ENCODE measurements at regions not wholly inside any gene's neighbourhood (a gene's known extent, or its start where the extent isn't known, plus 50 kb on each side); places are given as distances from the start of the nearest gene placed in this dataset.
"Not testable (repeated sequence)": the region's sequence is repeated elsewhere in the genome, so short reads cannot be mapped to it uniquely, and the experiment has no call there.

DNA sequence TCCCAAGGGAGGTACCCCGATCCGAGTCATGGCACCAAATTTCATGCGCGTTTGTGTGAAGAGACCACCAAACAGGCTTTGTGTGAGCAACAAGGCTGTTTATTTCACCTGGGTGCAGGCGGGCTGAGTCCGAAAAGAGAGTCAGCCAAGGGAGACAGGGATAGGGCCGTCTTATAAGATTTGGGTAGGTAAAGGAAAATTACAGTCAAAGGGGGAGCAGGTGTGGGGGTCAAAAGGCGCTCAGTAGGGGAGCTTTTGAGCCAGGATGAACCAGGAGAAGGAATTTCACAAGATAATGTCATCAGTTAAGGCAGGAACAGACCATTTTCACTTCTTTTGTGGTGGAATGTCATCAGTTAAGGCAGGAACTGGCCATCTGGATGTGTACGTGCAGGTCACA lies 1104.1 kb downstream of the OLFM4 start:
- DNase-seq (ENCODE audit: low read depth, low spot score); H3K9me3 ChIP-seq (replicated peaks; ENCODE audit: control insufficient read depth, insufficient read depth, low read length); H3K27me3 ChIP-seq (ENCODE audit: control insufficient read depth in 2 of 2, insufficient read depth in 2 of 2, low read length in 2 of 2); H3K9ac ChIP-seq (replicated peaks; ENCODE audit: extremely low read depth, insufficient read depth, low read length); intact Hi-C loops (cut with micrococcal nuclease); H4K20me1 ChIP-seq (replicated peaks; ENCODE audit: control insufficient read depth, extremely low read depth, insufficient read depth, low read length); H3K79me2 ChIP-seq (ENCODE audit: control insufficient read depth, insufficient read depth, low read length); H3K27ac ChIP-seq (ENCODE audit: insufficient read depth, low read depth, low read length); POLR2A ChIA-PET; FAIRE-seq; H2AFZ ChIP-seq (ENCODE audit: low read depth, low read length); H3K9me1 ChIP-seq (replicated peaks; ENCODE audit: control insufficient read depth, extremely low read depth, insufficient read depth, low read length); dilution Hi-C loops (cut with MboI; ENCODE audit: extremely low pct_ligation_motif_present, low sequenced_read_pairs); H3K36me3 ChIP-seq (ENCODE audit: control insufficient read depth in 2 of 2, extremely low read depth in 1 of 2, insufficient read depth in 2 of 2, low read length in 2 of 2); BruUV-seq (replicated peaks); CTCF ChIA-PET; H3K4me1 ChIP-seq (ENCODE audit: control insufficient read depth, extremely low read depth, insufficient read depth, low read length); H3K4me2 ChIP-seq (ENCODE audit: insufficient read depth, low read length); H3K4me3 ChIP-seq (replicated peaks in 1 of 3; ENCODE audit: insufficient read depth in 1 of 3, low read depth in 1 of 3, low read length in 3 of 3): not testable (repeated sequence)

DNA sequence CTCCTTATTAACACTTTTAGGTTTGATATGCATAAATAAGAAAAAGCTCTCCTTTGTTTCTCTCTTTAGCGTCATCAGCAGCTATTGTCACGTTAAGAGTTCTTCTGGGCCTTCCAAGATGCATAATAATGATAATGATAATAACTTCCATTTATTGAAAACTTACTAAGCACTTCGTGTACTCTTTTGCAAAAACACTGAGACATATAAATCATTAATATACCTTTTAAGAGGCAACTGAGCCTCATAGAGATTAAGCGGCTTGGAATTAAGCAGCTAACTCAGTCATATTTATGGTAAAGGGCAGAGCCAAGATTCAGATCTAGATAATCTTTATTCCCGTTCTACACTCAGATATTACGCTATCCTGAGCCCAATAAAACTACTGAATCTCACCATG lies 1105.1 kb downstream of the OLFM4 start:
- Histone ChIP-seq H3K27me3 (ENCODE audit: control insufficient read depth in 2 of 2, insufficient read depth in 2 of 2, low read length in 2 of 2) (no peaks in the 10 kb centered on the region), H3K4me2 (ENCODE audit: insufficient read depth, low read length) (no peak overlapping the region), H3K9ac (replicated peaks; ENCODE audit: extremely low read depth, insufficient read depth, low read length) (no peak overlapping the region), H3K4me3 (replicated peaks in 1 of 3; ENCODE audit: insufficient read depth in 1 of 3, low read depth in 1 of 3, low read length in 3 of 3) (no peak overlapping the region), H3K9me1 (replicated peaks; ENCODE audit: control insufficient read depth, extremely low read depth, insufficient read depth, low read length) (no peaks in the 10 kb centered on the region), H3K27ac (ENCODE audit: insufficient read depth, low read depth, low read length) (no peak overlapping the region), H2AFZ (ENCODE audit: low read depth, low read length) (no peak overlapping the region), H3K4me1 (ENCODE audit: control insufficient read depth, extremely low read depth, insufficient read depth, low read length) (no peaks in the 10 kb centered on the region), H3K79me2 (ENCODE audit: control insufficient read depth, insufficient read depth, low read length) (no peaks in the 10 kb centered on the region), H3K9me3 (replicated peaks; ENCODE audit: control insufficient read depth, insufficient read depth, low read length) (peaks cover 2% of the 10 kb centered on the region), H3K36me3 (ENCODE audit: control insufficient read depth in 2 of 2, extremely low read depth in 1 of 2, insufficient read depth in 2 of 2, low read length in 2 of 2) (no peaks in the 10 kb centered on the region), H4K20me1 (replicated peaks; ENCODE audit: control insufficient read depth, extremely low read depth, insufficient read depth, low read length) (no peaks in the 10 kb centered on the region)
- intact Hi-C loops (cut with micrococcal nuclease) (no loop called here), dilution Hi-C loops (cut with MboI; ENCODE audit: extremely low pct_ligation_motif_present, low sequenced_read_pairs) (no loop called here)
- DNase-seq (ENCODE audit: low read depth, low spot score) (no peak), FAIRE-seq (no peak)
- BruUV-seq (replicated peaks): no TSS peak
- no peak for TF ChIP-seq MYC (IDR thresholded peaks at IDR 0.05; ENCODE audit: low read depth, low read length)
- TF ChIP-seq GATA2 (IDR thresholded peaks at IDR 0.05; ENCODE audit: insufficient read depth, insufficient read length, low read depth, low read length): no peak
- TF ChIP-seq, protein P1, sequence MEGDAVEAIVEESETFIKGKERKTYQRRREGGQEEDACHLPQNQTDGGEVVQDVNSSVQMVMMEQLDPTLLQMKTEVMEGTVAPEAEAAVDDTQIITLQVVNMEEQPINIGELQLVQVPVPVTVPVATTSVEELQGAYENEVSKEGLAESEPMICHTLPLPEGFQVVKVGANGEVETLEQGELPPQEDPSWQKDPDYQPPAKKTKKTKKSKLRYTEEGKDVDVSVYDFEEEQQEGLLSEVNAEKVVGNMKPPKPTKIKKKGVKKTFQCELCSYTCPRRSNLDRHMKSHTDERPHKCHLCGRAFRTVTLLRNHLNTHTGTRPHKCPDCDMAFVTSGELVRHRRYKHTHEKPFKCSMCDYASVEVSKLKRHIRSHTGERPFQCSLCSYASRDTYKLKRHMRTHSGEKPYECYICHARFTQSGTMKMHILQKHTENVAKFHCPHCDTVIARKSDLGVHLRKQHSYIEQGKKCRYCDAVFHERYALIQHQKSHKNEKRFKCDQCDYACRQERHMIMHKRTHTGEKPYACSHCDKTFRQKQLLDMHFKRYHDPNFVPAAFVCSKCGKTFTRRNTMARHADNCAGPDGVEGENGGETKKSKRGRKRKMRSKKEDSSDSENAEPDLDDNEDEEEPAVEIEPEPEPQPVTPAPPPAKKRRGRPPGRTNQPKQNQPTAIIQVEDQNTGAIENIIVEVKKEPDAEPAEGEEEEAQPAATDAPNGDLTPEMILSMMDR (IDR thresholded peaks at IDR 0.05; ENCODE audit: extremely low read depth in 1 of 2, insufficient read depth in 1 of 2, low read depth in 1 of 2, low read length in 2 of 2): no peak
- no peak for TF ChIP-seq FOS (IDR thresholded peaks at IDR 0.05; ENCODE audit: borderline replicate concordance, insufficient read depth, low read length)
- no peak for TF ChIP-seq POLR2AphosphoS5 (IDR thresholded peaks at IDR 0.05; ENCODE audit: insufficient read depth, low read depth, low read length)
- TF ChIP-seq POLR2A (IDR thresholded peaks at IDR 0.05; ENCODE audit: low read depth, low read length): no peak
- TF ChIP-seq JUN (IDR thresholded peaks at IDR 0.05; ENCODE audit: borderline replicate concordance, insufficient read depth, insufficient read length, low read depth): no peak
- TF ChIP-seq EZH2 (IDR thresholded peaks at IDR 0.05; ENCODE audit: borderline replicate concordance, low read depth, low read length, severe bottlenecking): no peak
- TF ChIP-seq, protein P2, sequence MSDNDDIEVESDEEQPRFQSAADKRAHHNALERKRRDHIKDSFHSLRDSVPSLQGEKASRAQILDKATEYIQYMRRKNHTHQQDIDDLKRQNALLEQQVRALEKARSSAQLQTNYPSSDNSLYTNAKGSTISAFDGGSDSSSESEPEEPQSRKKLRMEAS (IDR thresholded peaks at IDR 0.05; ENCODE audit: insufficient read depth, insufficient read length): no peak
- CTCF ChIA-PET: no interaction called here
- POLR2A ChIA-PET: no interaction called here
